H1 (cell line): ENCODE measurements at regions not wholly inside any gene's neighbourhood (a gene's known extent, or its start where the extent isn't known, plus 50 kb on each side); places are given as distances from the start of the nearest gene placed in this dataset.

Experiments
- CTCF ChIA-PET: fragments of 300-600 bp; sonication (Branson Sonifier 250); formaldehyde crosslinking; loops from one replicate; lab custom pipeline; 2021; ENCODE audit not compliant: partially characterized antibody; lab: Charles Lee
- POLR2A ChIA-PET: fragments of 300-600 bp; sonication (Branson Sonifier 250); formaldehyde crosslinking; loops from one replicate; lab custom pipeline; 2021; ENCODE audit warnings: inconsistent platforms; ENCODE audit not compliant: partially characterized antibody; lab: Charles Lee
- DNase-seq, 2 experiments: peaks; one replicate each; pipeline versions ENCODE4 v3.0.0 to v3.0.0-alpha.2; 2010 to 2022; ENCODE audit warnings: low spot score in 2 of 2, low read depth in 1 of 2, mixed read lengths in 1 of 2
- FAIRE-seq: peaks from 2 replicates; lab custom pipeline; 2011; peaks lifted over from hg19 to GRCh38; lab: Jason Lieb, UNC
- H2AFZ ChIP-seq: 2 replicates; pipeline ENCODE4 v1.8.1; 2012; ENCODE audit warnings: low read length, inconsistent platforms
- H2AK5ac ChIP-seq: 2 replicates; pipeline ENCODE4 v1.6.1; 2013; ENCODE audit warnings: low read depth, low read length
- H2BK120ac ChIP-seq: replicated peaks from 2 replicates; pipeline ENCODE3; 2013; ENCODE audit warnings: low read depth, low read length, inconsistent platforms
- H2BK12ac ChIP-seq: 2 replicates; pipeline ENCODE4 v1.6.1; 2013; ENCODE audit warnings: low read depth, low read length
- H2BK15ac ChIP-seq: 2 replicates; pipeline ENCODE4 v1.6.1; 2013; ENCODE audit warnings: low read length
- H2BK20ac ChIP-seq: 2 replicates; pipeline ENCODE4 v1.6.1; 2013; ENCODE audit warnings: low read length
- H2BK5ac ChIP-seq: 2 replicates; pipeline ENCODE4 v1.6.1; 2013; ENCODE audit warnings: low read depth, low read length
- H3K14ac ChIP-seq: 2 replicates; pipeline ENCODE4 v1.6.1; 2013; ENCODE audit warnings: inconsistent platforms; ENCODE audit not compliant: insufficient read length
- H3K18ac ChIP-seq: 2 replicates; pipeline ENCODE4 v1.6.1; 2013; ENCODE audit warnings: low read length; ENCODE audit errors: extremely low read depth
- H3K23ac ChIP-seq: 2 replicates; pipeline ENCODE4 v1.6.1; 2013; ENCODE audit warnings: inconsistent platforms; ENCODE audit not compliant: insufficient read length
- H3K23me2 ChIP-seq: 2 replicates; pipeline ENCODE4 v1.6.1; 2013; ENCODE audit warnings: low read depth, low read length
- H3K27ac ChIP-seq: 2 replicates; pipeline ENCODE4 v1.6.1; 2011; ENCODE audit warnings: low read depth, low read length, inconsistent platforms
- H3K27me3 ChIP-seq, 4 experiments: replicated peaks in 1 of 4; 1 replicate in 1 of 4; 2 replicates in 3 of 4; pipeline versions ENCODE4 v1.6.1 to v1.8.1; 2011 to 2013; ENCODE audit warnings: low read length in 3 of 4, mild to moderate bottlenecking in 3 of 4, inconsistent platforms in 2 of 4, mixed read lengths in 2 of 4, moderate library complexity in 1 of 4; ENCODE audit not compliant: control insufficient read depth in 3 of 4, insufficient read depth in 3 of 4; ENCODE audit errors: extremely low read depth in 1 of 4
- H3K36me3 ChIP-seq, 4 experiments: 2 replicates each; pipeline versions ENCODE4 v1.6.1 to v1.8.1; 2011 to 2013; ENCODE audit warnings: mild to moderate bottlenecking in 4 of 4, low read length in 3 of 4, moderate library complexity in 2 of 4, control low read depth in 1 of 4, inconsistent platforms in 1 of 4; ENCODE audit not compliant: insufficient read depth in 4 of 4, control insufficient read depth in 2 of 4
- H3K4ac ChIP-seq: replicated peaks from 2 replicates; pipeline ENCODE3; 2013; ENCODE audit warnings: low read length, low read depth, mixed read lengths, inconsistent platforms; ENCODE audit not compliant: insufficient read length
- H3K4me1 ChIP-seq, 4 experiments: replicated peaks in 1 of 4; 1 replicate in 1 of 4; 2 replicates in 3 of 4; pipeline versions ENCODE4 v1.6.1 to v1.8.1; 2011 to 2013; ENCODE audit warnings: low read length in 3 of 4, inconsistent platforms in 2 of 4, mixed read lengths in 1 of 4; ENCODE audit not compliant: insufficient read depth in 4 of 4, control insufficient read depth in 3 of 4
- H3K4me2 ChIP-seq, 2 experiments: 2 replicates each; pipeline versions ENCODE4 v1.6.1 to v1.8.1; 2011 to 2013; ENCODE audit warnings: low read depth in 2 of 2, low read length in 2 of 2, control low read depth in 1 of 2, inconsistent platforms in 1 of 2, mild to moderate bottlenecking in 1 of 2; ENCODE audit not compliant: insufficient read depth in 1 of 2
- H3K4me3 ChIP-seq, 4 experiments: fragments of 200-600, 300-600 bp in 1 of 4; sonication (generic), shearing (Covaris generic), sonication (Bioruptor Twin) in 1 of 4; 2 replicates each; pipeline versions ENCODE4 v1.5.1 to v1.8.1; 2011 to 2016; ENCODE audit warnings: low read length in 4 of 4, low read depth in 3 of 4, control low read depth in 2 of 4, inconsistent platforms in 2 of 4, mild to moderate bottlenecking in 2 of 4, mixed read lengths in 1 of 4, moderate library complexity in 1 of 4; ENCODE audit not compliant: insufficient read depth in 2 of 4; ENCODE audit errors: extremely low read depth in 1 of 4
- H3K56ac ChIP-seq: replicated peaks from 2 replicates; pipeline ENCODE3; 2013; ENCODE audit warnings: low read depth, mild to moderate bottlenecking, mixed read lengths, low read length, inconsistent platforms; ENCODE audit not compliant: insufficient read length
- H3K79me1 ChIP-seq: 2 replicates; pipeline ENCODE4 v1.6.1; 2013; ENCODE audit warnings: low read depth, low read length, control low read depth
- H3K79me2 ChIP-seq, 2 experiments: 2 replicates each; pipeline versions ENCODE4 v1.6.1 to v1.8.1; 2012 to 2013; ENCODE audit warnings: low read length in 2 of 2, mild to moderate bottlenecking in 2 of 2, inconsistent platforms in 1 of 2; ENCODE audit not compliant: insufficient read depth in 2 of 2, control insufficient read depth in 1 of 2
- H3K9ac ChIP-seq, 4 experiments: replicated peaks in 1 of 4; 1 replicate in 1 of 4; 2 replicates in 3 of 4; pipeline versions ENCODE4 v1.6.1 to v1.8.1; 2011 to 2013; ENCODE audit warnings: low read depth in 3 of 4, low read length in 3 of 4, control low read depth in 2 of 4, mild to moderate bottlenecking in 2 of 4, moderate library complexity in 2 of 4, inconsistent platforms in 1 of 4; ENCODE audit errors: extremely low read depth in 1 of 4
- H3K9me3 ChIP-seq, 2 experiments: 2 replicates each; pipeline versions ENCODE4 v1.6.1 to v1.8.1; 2012 to 2013; ENCODE audit warnings: mild to moderate bottlenecking in 2 of 2, moderate library complexity in 2 of 2, control low read depth in 1 of 2, inconsistent platforms in 1 of 2, low read depth in 1 of 2, low read length in 1 of 2, mixed read lengths in 1 of 2; ENCODE audit not compliant: insufficient read depth in 2 of 2
- H4K20me1 ChIP-seq, 2 experiments: replicated peaks in 1 of 2; 2 replicates each; pipeline versions ENCODE3 to v1.8.1; 2011 to 2013; ENCODE audit warnings: inconsistent platforms in 2 of 2, low read length in 2 of 2, mild to moderate bottlenecking in 1 of 2; ENCODE audit not compliant: insufficient read depth in 2 of 2, control insufficient read depth in 1 of 2
- H4K5ac ChIP-seq: 2 replicates; pipeline ENCODE4 v1.6.1; 2013; ENCODE audit warnings: low read length, low read depth, mixed read lengths, inconsistent platforms; ENCODE audit not compliant: insufficient read length
- H4K8ac ChIP-seq: 2 replicates; pipeline ENCODE4 v1.8.0; 2013; ENCODE audit warnings: mild to moderate bottlenecking, moderate library complexity, low read length, inconsistent platforms; ENCODE audit not compliant: insufficient read depth; ENCODE audit errors: extremely low read depth
- H4K91ac ChIP-seq: replicated peaks from 2 replicates; pipeline ENCODE3; 2013; ENCODE audit warnings: low read length, mixed read lengths, inconsistent platforms; ENCODE audit not compliant: insufficient read length
- MAFK ChIP-seq: IDR thresholded peaks from 2 replicates; pipeline ENCODE4 v1.6.1; 2012; ENCODE audit warnings: low read depth, mild to moderate bottlenecking, improper control_type of control experiment, low read length
- POLR2AphosphoS5 ChIP-seq: IDR thresholded peaks from 2 replicates; pipeline ENCODE4 v1.6.1; 2011; ENCODE audit warnings: low read depth, low read length
- RBBP5 ChIP-seq: IDR thresholded peaks from 2 replicates; pipeline ENCODE4 v1.7.1; 2012; ENCODE audit warnings: low read depth, mild to moderate bottlenecking, inconsistent platforms, low read length, moderate library complexity, borderline replicate concordance
- WGBS, 2 experiments: shearing (Covaris generic) in 1 of 2; methylation state at CpG; one replicate each; pipeline versions ENCODE4 v1.1.6 to v1.1.7; 2013 to 2015; ENCODE audit warnings: low lambda C conversion rate in 2 of 2, mixed read lengths in 2 of 2, inconsistent platforms in 1 of 2, low coverage in 1 of 2, missing lambda C conversion rate in 1 of 2; ENCODE audit not compliant: insufficient replicate concordance in 2 of 2, insufficient coverage in 1 of 2, insufficient read length in 1 of 2; ENCODE audit errors: extremely low coverage in 1 of 2, missing lambda C conversion rate in 1 of 2; 5-methylcytosine and 5-hydroxymethylcytosine counted together

DNA sequence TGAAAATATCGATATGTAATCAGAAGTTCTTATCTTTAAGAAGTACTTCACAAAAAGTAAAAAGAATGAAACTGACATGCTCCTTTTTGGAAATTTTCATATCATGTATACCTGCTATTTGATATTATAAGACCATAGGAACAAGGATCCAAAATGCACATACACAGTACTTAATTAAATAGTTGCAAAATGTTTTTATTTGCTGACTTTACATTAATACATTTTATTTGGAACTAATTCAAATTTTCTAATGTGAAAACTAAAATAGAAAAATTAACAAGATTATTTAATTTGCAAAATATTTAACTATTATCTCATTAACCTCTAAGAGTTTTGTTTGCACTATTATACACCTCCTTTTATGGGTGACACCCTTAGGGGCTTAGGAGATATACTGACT is 155.0 kb downstream of the TRAM1L1 start:
- no peaks in the 10 kb centered on the region; the same call in 1 of the 2 replicates for H3K23me2 ChIP-seq
- WGBS, 2 experiments, result 100% methylated on average over 1 of the region's 1 CpG; no CpG with 5 or more reads in 1 of the 2 experiments
- TF ChIP-seq RBBP5, result no peak
- no peak for TF ChIP-seq POLR2AphosphoS5
- TF ChIP-seq MAFK, result peak; percentile 21; the same call in 1 of the 2 replicates
- TF ChIP-seq, all 59 proteins: peak for 1
- Histone ChIP-seq H3K4ac (no peak overlapping the region), H3K36me3 (no peaks in the 10 kb centered on the region), H2AFZ (no peak overlapping the region), H2BK20ac (no peak overlapping the region), H3K23ac (no peak overlapping the region), H3K14ac (no peak overlapping the region), H3K9me3 (no peaks in the 10 kb centered on the region), H4K5ac (no peak overlapping the region), H4K20me1 (no peaks in the 10 kb centered on the region), H3K79me2 (no peaks in the 10 kb centered on the region), H2BK120ac (no peak overlapping the region), H3K56ac (no peak overlapping the region), H2BK12ac (no peak overlapping the region), H3K79me1 (no peaks in the 10 kb centered on the region), H3K9ac (no peak overlapping the region), H3K4me1 (peaks cover 0 to 6% (median 3%) of the 10 kb centered on the region in 4 experiments; a peak in 4 of 7 replicates), H3K4me2 (no peak overlapping the region), H2BK15ac (no peak overlapping the region), H4K91ac (no peak overlapping the region), H3K27ac (no peak overlapping the region), H3K18ac (no peak overlapping the region), H3K27me3 (peaks cover 0 to 3% (median 2%) of the 10 kb centered on the region in 4 experiments; a peak in 2 of 7 replicates), H2BK5ac (no peak overlapping the region), H4K8ac (no peak overlapping the region), H3K4me3 (no peak overlapping the region), H2AK5ac (no peak overlapping the region)
- CTCF ChIA-PET, result interaction anchor here (0.6 to 1.2 kb wide), 2 partner anchors 571 to 929 kb away, joined by 3 read pairs; no protein-coding TSS in a partner anchor
- FAIRE-seq (no peak), DNase-seq (no peak)
- POLR2A ChIA-PET, result no interaction called here
